WTC11 (cell line): ENCODE measurements at regions not wholly inside any gene's neighbourhood (a gene's known extent, or its start where the extent isn't known, plus 50 kb on each side); places are given as distances from the start of the nearest gene placed in this dataset.

ENCODE experiments used
- ATAC-seq: fragments of 200-7000 bp; cut with Tn5 transposase; 2 replicates; pipeline ENCODE4 v1.10.0; 2021; ENCODE audit warnings: mild to moderate bottlenecking, moderate library complexity
- CTCF ChIA-PET: fragments of 300-600 bp; sonication (Branson Sonifier 250); formaldehyde crosslinking; loops from one replicate; lab custom pipeline; 2021; ENCODE audit warnings: antibody characterized with exemption; lab: Charles Lee
- POLR2A ChIA-PET: fragments of 350-600 bp; sonication (Branson Sonifier 250); formaldehyde crosslinking; loops from one replicate; lab custom pipeline; 2021; ENCODE audit warnings: antibody characterized with exemption; lab: Charles Lee
- DNase-seq: peaks from one replicate; pipeline ENCODE4 v3.0.0; 2021; ENCODE audit warnings: low spot score
- H3K27ac Mint-ChIP-seq: 2 replicates; pipeline ENCODE4 v1.8.0; 2021; ENCODE audit warnings: mixed read lengths
- H3K27me3 Mint-ChIP-seq: 2 replicates; pipeline ENCODE4 v1.8.0; 2021; ENCODE audit warnings: low read depth, mild to moderate bottlenecking, moderate library complexity, mixed read lengths
- H3K36me3 Mint-ChIP-seq: 2 replicates; pipeline ENCODE4 v1.8.0; 2021; ENCODE audit warnings: mixed read lengths
- H3K4me1 Mint-ChIP-seq: 2 replicates; pipeline ENCODE4 v1.8.0; 2022; ENCODE audit warnings: mixed read lengths
- H3K4me3 Mint-ChIP-seq: 2 replicates; pipeline ENCODE4 v1.8.0; 2021; ENCODE audit warnings: mild to moderate bottlenecking, moderate library complexity, mixed read lengths
- H3K9me3 Mint-ChIP-seq: 2 replicates; pipeline ENCODE4 v1.8.0; 2021; ENCODE audit warnings: mixed read lengths
- ATF1 ChIP-seq: sonication (generic); formaldehyde crosslinking; IDR thresholded peaks from 2 replicates; pipeline ENCODE4 v1.8.1; 2023; ENCODE audit warnings: mild to moderate bottlenecking, moderate library complexity, missing genetic modification reagents
- CREM ChIP-seq: sonication (generic); formaldehyde crosslinking; IDR thresholded peaks from 2 replicates; pipeline ENCODE4 v1.8.1; 2022; ENCODE audit warnings: mild to moderate bottlenecking, missing genetic modification reagents, moderate library complexity
- E2F4 ChIP-seq: sonication (generic); formaldehyde crosslinking; IDR thresholded peaks from 2 replicates; pipeline ENCODE4 v1.8.1; 2022; ENCODE audit warnings: low read depth, mild to moderate bottlenecking, moderate library complexity, missing genetic modification reagents, borderline replicate concordance
- ERG ChIP-seq: fragments of 250-450 bp; sonication (Bioruptor Pico); IDR thresholded peaks from 2 replicates; pipeline ENCODE4 v1.8.0; 2021; ENCODE audit warnings: mild to moderate bottlenecking
- JAZF1 ChIP-seq: fragments of 250-450 bp; sonication (Bioruptor Pico); IDR thresholded peaks from 2 replicates; pipeline ENCODE4 v1.9.0; 2021; ENCODE audit warnings: moderate library complexity, mild to moderate bottlenecking, inconsistent platforms
- NFE2L1 ChIP-seq: sonication (generic); formaldehyde crosslinking; IDR thresholded peaks from 2 replicates; pipeline ENCODE4 v1.8.1; 2023; ENCODE audit warnings: missing genetic modification reagents
- NR1H2 ChIP-seq: sonication (generic); formaldehyde crosslinking; IDR thresholded peaks from 2 replicates; pipeline ENCODE4 v1.9.0; 2021; ENCODE audit warnings: mild to moderate bottlenecking, moderate library complexity, missing genetic modification reagents
- PRDM15 ChIP-seq: sonication (generic); formaldehyde crosslinking; IDR thresholded peaks from 2 replicates; pipeline ENCODE4 v1.8.0; 2022; ENCODE audit warnings: missing genetic modification reagents
- SMAD4 ChIP-seq: sonication (generic); formaldehyde crosslinking; IDR thresholded peaks from 2 replicates; pipeline ENCODE4 v1.8.0; 2022; ENCODE audit warnings: mild to moderate bottlenecking, missing genetic modification reagents
- SP1 ChIP-seq: sonication (generic); formaldehyde crosslinking; conservative IDR thresholded peaks from 2 replicates; pipeline ENCODE4 v1.8.1; 2022; ENCODE audit warnings: missing genetic modification reagents
- TEAD4 ChIP-seq: sonication (generic); formaldehyde crosslinking; IDR thresholded peaks from 2 replicates; pipeline ENCODE4 v1.8.0; 2022; ENCODE audit warnings: mild to moderate bottlenecking, missing genetic modification reagents
- USF2 ChIP-seq: sonication (generic); formaldehyde crosslinking; IDR thresholded peaks from 2 replicates; pipeline ENCODE4 v1.8.1; 2023; ENCODE audit warnings: mild to moderate bottlenecking, missing genetic modification reagents, moderate library complexity
- ZBTB43 ChIP-seq: sonication (generic); formaldehyde crosslinking; IDR thresholded peaks from 2 replicates; pipeline ENCODE4 v1.8.1; 2023; ENCODE audit warnings: mild to moderate bottlenecking, missing genetic modification reagents
- ZMAT4 ChIP-seq: fragments of 250-450 bp; sonication (Bioruptor Pico); IDR thresholded peaks from 2 replicates; pipeline ENCODE4 v1.9.0; 2021; ENCODE audit warnings: mild to moderate bottlenecking
- ZNF219 ChIP-seq: sonication (generic); formaldehyde crosslinking; IDR thresholded peaks from 2 replicates; pipeline ENCODE4 v1.8.0; 2023; ENCODE audit warnings: missing genetic modification reagents, mild to moderate bottlenecking, borderline replicate concordance
- ZNF671 ChIP-seq: fragments of 250-450 bp; sonication (Bioruptor Pico); IDR thresholded peaks from 2 replicates; pipeline ENCODE4 v1.8.0; 2021; ENCODE audit warnings: mild to moderate bottlenecking
- TF ChIP-seq, protein P1 (sequence below): sonication (generic); formaldehyde crosslinking; IDR thresholded peaks from 2 replicates; pipeline ENCODE4 v1.8.1; 2022; ENCODE audit warnings: mild to moderate bottlenecking, missing genetic modification reagents, moderate library complexity, borderline replicate concordance
- TF ChIP-seq, protein P2 (sequence below): fragments of 250-450 bp; sonication (Bioruptor Pico); IDR thresholded peaks from 2 replicates; pipeline ENCODE4 v1.9.0; 2021; ENCODE audit warnings: mild to moderate bottlenecking
- TF ChIP-seq, protein P3 (sequence below): sonication (generic); formaldehyde crosslinking; IDR thresholded peaks from 2 replicates; pipeline ENCODE4 v1.8.0; 2022; ENCODE audit warnings: mild to moderate bottlenecking, missing genetic modification reagents
- TF ChIP-seq, protein P4 (sequence below): sonication (generic); formaldehyde crosslinking; IDR thresholded peaks from 2 replicates; pipeline ENCODE4 v1.8.0; 2023; ENCODE audit warnings: mild to moderate bottlenecking, missing genetic modification reagents

GRCh38 chr12:67471810-67472209, 176.7 kb upstream of the DYRK2 start:
- ATAC-seq, result no peak; the same call in 1 of the 2 replicates
- Mint-ChIP-seq H3K27ac (no peak overlapping the region), H3K27me3 (peaks cover 3% of the 10 kb centered on the region; the same call in 1 of the 2 replicates), H3K4me1 (peaks cover 33% of the 10 kb centered on the region), H3K4me3 (no peak overlapping the region)
- ChIA-PET POLR2A (no interaction called here), CTCF (no interaction called here)
- TF ChIP-seq CREM (CRISPR knock-in tag) (no peak), NFE2L1 (CRISPR knock-in tag) (no peak), NR1H2 (CRISPR knock-in tag) (no peak), ATF1 (CRISPR knock-in tag) (no peak), ZMAT4 (CRISPR knock-in tag) (no peak), TEAD4 (CRISPR knock-in tag) (no peak), JAZF1 (no peak), ERG (no peak), E2F4 (CRISPR knock-in tag) (no peak), ZNF219 (CRISPR knock-in tag) (no peak), ZNF671 (no peak), PRDM15 (CRISPR knock-in tag) (no peak), ZBTB43 (CRISPR knock-in tag) (no peak), USF2 (CRISPR knock-in tag) (no peak), SMAD4 (CRISPR knock-in tag) (no peak), SP1 (CRISPR knock-in tag) (no peak)
- TF ChIP-seq, protein P1, sequence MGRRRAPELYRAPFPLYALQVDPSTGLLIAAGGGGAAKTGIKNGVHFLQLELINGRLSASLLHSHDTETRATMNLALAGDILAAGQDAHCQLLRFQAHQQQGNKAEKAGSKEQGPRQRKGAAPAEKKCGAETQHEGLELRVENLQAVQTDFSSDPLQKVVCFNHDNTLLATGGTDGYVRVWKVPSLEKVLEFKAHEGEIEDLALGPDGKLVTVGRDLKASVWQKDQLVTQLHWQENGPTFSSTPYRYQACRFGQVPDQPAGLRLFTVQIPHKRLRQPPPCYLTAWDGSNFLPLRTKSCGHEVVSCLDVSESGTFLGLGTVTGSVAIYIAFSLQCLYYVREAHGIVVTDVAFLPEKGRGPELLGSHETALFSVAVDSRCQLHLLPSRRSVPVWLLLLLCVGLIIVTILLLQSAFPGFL, result no peak
- TF ChIP-seq, protein P2, sequence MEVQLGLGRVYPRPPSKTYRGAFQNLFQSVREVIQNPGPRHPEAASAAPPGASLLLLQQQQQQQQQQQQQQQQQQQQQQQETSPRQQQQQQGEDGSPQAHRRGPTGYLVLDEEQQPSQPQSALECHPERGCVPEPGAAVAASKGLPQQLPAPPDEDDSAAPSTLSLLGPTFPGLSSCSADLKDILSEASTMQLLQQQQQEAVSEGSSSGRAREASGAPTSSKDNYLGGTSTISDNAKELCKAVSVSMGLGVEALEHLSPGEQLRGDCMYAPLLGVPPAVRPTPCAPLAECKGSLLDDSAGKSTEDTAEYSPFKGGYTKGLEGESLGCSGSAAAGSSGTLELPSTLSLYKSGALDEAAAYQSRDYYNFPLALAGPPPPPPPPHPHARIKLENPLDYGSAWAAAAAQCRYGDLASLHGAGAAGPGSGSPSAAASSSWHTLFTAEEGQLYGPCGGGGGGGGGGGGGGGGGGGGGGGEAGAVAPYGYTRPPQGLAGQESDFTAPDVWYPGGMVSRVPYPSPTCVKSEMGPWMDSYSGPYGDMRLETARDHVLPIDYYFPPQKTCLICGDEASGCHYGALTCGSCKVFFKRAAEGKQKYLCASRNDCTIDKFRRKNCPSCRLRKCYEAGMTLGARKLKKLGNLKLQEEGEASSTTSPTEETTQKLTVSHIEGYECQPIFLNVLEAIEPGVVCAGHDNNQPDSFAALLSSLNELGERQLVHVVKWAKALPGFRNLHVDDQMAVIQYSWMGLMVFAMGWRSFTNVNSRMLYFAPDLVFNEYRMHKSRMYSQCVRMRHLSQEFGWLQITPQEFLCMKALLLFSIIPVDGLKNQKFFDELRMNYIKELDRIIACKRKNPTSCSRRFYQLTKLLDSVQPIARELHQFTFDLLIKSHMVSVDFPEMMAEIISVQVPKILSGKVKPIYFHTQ (CRISPR knock-in tag), result no peak
- TF ChIP-seq, protein P3, sequence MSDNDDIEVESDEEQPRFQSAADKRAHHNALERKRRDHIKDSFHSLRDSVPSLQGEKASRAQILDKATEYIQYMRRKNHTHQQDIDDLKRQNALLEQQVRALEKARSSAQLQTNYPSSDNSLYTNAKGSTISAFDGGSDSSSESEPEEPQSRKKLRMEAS, result no peak
- TF ChIP-seq, protein P4, sequence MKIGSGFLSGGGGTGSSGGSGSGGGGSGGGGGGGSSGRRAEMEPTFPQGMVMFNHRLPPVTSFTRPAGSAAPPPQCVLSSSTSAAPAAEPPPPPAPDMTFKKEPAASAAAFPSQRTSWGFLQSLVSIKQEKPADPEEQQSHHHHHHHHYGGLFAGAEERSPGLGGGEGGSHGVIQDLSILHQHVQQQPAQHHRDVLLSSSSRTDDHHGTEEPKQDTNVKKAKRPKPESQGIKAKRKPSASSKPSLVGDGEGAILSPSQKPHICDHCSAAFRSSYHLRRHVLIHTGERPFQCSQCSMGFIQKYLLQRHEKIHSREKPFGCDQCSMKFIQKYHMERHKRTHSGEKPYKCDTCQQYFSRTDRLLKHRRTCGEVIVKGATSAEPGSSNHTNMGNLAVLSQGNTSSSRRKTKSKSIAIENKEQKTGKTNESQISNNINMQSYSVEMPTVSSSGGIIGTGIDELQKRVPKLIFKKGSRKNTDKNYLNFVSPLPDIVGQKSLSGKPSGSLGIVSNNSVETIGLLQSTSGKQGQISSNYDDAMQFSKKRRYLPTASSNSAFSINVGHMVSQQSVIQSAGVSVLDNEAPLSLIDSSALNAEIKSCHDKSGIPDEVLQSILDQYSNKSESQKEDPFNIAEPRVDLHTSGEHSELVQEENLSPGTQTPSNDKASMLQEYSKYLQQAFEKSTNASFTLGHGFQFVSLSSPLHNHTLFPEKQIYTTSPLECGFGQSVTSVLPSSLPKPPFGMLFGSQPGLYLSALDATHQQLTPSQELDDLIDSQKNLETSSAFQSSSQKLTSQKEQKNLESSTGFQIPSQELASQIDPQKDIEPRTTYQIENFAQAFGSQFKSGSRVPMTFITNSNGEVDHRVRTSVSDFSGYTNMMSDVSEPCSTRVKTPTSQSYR (CRISPR knock-in tag), result no peak
- TF ChIP-seq, all 79 proteins: peak for 0
- DNase-seq, result no peak
- no peaks in the 10 kb centered on the region for H3K36me3 Mint-ChIP-seq
- peaks cover 5% of the 10 kb centered on the region; the same call in 1 of the 2 replicates for H3K9me3 Mint-ChIP-seq
